Nephron progenitor cell (in vitro differentiated cells): ENCODE measurements at regions not wholly inside any gene's neighbourhood (a gene's known extent, or its start where the extent isn't known, plus 50 kb on each side); places are given as distances from the start of the nearest gene placed in this dataset.
A peak's percentile ranks its signal among the peaks of the same experiment; 100 is the strongest.

Experiments
- DNase-seq: peaks from one replicate; pipeline ENCODE4 v3.0.0; 2021
- H3K27ac Mint-ChIP-seq: 2 replicates; pipeline ENCODE4 v1.8.0; 2021; ENCODE audit warnings: mild to moderate bottlenecking, moderate library complexity, mixed read lengths
- H3K27me3 Mint-ChIP-seq: 2 replicates; pipeline ENCODE4 v1.8.0; 2021; ENCODE audit warnings: mild to moderate bottlenecking, low read depth, mixed read lengths; ENCODE audit not compliant: poor library complexity
- H3K36me3 Mint-ChIP-seq: 2 replicates; pipeline ENCODE4 v1.8.0; 2021; ENCODE audit warnings: low read depth, mixed read lengths
- H3K4me1 Mint-ChIP-seq: 2 replicates; pipeline ENCODE4 v1.8.0; 2021; ENCODE audit warnings: mixed read lengths
- H3K4me3 Mint-ChIP-seq: 2 replicates; pipeline ENCODE4 v1.8.0; 2021; ENCODE audit warnings: mild to moderate bottlenecking, moderate library complexity, mixed read lengths
- H3K9me3 Mint-ChIP-seq: 2 replicates; pipeline ENCODE4 v1.8.0; 2021; ENCODE audit warnings: mild to moderate bottlenecking, moderate library complexity, mixed read lengths
- TF ChIP-seq, protein P1 (sequence below): fragments of 200-600 bp; sonication (generic); IDR thresholded peaks from 2 replicates; pipeline ENCODE4 v1.5.0; 2021; ENCODE audit warnings: antibody characterized with exemption

DNA sequence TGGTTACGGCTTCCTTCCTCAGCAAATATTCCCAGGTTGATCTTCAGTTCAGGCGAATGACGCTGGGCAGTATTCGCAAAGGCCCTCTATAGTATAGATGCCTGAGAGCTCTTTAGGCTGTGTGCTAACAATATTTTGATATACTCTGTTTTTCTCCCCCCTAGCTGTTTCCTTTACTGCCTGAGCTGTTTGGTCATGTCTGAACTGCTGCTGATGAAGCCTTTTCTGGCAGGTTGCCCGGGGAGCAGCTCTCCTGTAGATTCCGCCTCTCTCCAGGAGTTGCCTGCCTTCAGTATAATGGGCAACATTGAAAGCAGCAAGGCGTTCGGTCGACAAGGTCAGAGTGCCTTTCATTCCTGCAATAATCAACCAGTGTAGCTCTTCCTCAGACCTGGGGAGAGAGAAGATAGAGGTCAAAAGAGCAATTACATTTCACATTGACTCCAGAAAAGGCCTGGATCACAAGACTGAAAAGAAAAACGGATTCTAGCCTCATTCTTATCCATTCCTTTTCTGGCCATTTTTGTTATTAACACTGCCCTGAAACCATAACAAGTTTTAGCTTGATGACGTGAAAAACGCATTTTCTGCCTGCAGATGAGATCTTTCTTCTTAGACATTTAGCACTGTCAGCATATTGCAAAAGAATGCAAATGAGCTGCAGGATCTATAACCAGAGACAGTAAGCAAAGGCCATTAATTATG is 60.1 kb upstream of the ZNF608 start:
- peak; percentile 31 for DNase-seq
- no peaks in the 10 kb centered on the region for H3K9me3 Mint-ChIP-seq
- H3K27ac Mint-ChIP-seq = no peak overlapping the region
- TF ChIP-seq, protein P1, sequence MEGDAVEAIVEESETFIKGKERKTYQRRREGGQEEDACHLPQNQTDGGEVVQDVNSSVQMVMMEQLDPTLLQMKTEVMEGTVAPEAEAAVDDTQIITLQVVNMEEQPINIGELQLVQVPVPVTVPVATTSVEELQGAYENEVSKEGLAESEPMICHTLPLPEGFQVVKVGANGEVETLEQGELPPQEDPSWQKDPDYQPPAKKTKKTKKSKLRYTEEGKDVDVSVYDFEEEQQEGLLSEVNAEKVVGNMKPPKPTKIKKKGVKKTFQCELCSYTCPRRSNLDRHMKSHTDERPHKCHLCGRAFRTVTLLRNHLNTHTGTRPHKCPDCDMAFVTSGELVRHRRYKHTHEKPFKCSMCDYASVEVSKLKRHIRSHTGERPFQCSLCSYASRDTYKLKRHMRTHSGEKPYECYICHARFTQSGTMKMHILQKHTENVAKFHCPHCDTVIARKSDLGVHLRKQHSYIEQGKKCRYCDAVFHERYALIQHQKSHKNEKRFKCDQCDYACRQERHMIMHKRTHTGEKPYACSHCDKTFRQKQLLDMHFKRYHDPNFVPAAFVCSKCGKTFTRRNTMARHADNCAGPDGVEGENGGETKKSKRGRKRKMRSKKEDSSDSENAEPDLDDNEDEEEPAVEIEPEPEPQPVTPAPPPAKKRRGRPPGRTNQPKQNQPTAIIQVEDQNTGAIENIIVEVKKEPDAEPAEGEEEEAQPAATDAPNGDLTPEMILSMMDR = no peak
- peaks cover 39% of the 10 kb centered on the region for H3K4me1 Mint-ChIP-seq
- H3K4me3 Mint-ChIP-seq = no peak overlapping the region
- no peaks in the 10 kb centered on the region for H3K36me3 Mint-ChIP-seq
- no peaks in the 10 kb centered on the region for H3K27me3 Mint-ChIP-seq

DNA sequence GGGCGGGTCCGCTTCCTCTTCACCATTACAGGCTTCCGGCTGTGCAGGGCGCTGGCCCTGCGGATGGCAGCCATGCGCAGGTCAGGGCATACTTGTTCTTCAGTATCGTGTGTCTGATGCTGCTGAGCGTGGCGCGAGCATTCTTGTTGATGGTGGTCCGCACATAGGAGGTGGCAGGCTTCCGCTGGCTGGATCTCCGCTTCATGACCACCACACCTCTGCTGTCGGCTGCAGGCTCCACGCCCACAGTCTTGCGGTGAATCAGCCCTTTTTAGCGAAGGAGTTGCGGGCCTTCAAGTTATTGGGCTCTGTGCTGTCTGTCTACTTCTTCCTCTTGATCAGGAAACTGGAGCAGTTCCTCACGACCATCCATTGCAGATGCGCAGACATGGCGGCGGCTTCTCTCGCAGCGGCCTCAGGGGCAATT is 62.4 kb upstream of the ZNF608 start:
- H3K4me3 Mint-ChIP-seq = no peak overlapping the region
- TF ChIP-seq, protein P1 = no peak
- peaks cover 41% of the 10 kb centered on the region for H3K4me1 Mint-ChIP-seq
- no peaks in the 10 kb centered on the region for H3K9me3 Mint-ChIP-seq
- H3K27me3 Mint-ChIP-seq = no peaks in the 10 kb centered on the region
- no peak for DNase-seq
- no peak overlapping the region for H3K27ac Mint-ChIP-seq
- no peaks in the 10 kb centered on the region for H3K36me3 Mint-ChIP-seq

- H3K4me1 Mint-ChIP-seq = peaks cover 35% of the 10 kb centered on the region
- H3K4me3 Mint-ChIP-seq = no peak overlapping the region
- no peak for DNase-seq
- TF ChIP-seq, protein P1 = no peak
- no peaks in the 10 kb centered on the region for H3K27me3 Mint-ChIP-seq
- H3K9me3 Mint-ChIP-seq = no peaks in the 10 kb centered on the region
- no peak overlapping the region for H3K27ac Mint-ChIP-seq
- no peaks in the 10 kb centered on the region for H3K36me3 Mint-ChIP-seq
Measured at GRCh38 chr5:124810396-124811006, 64.1 kb upstream of the ZNF608 start.

- DNase-seq = no peak
- peaks cover 42% of the 10 kb centered on the region for H3K4me1 Mint-ChIP-seq
Measured at GRCh38 chr5:124812771-124813358, 66.4 kb upstream of the ZNF608 start.

GRCh38 chr5:124816381-124816780 is 69.9 kb upstream of the ZNF608 start:
- DNase-seq = no peak
- Mint-ChIP-seq H3K9me3 (peaks cover 11% of the 10 kb centered on the region), H3K27ac (peak overlapping the region; percentile 14), H3K36me3 (peaks cover 4% of the 10 kb centered on the region), H3K4me1 (peaks cover 42% of the 10 kb centered on the region), H3K4me3 (no peak overlapping the region), H3K27me3 (no peaks in the 10 kb centered on the region)
- TF ChIP-seq, protein P1 = no peak

More at GRCh38 chr5:124812771-124813358, 66.4 kb upstream of the ZNF608 start:
- no peak overlapping the region for H3K4me3 Mint-ChIP-seq
- no peaks in the 10 kb centered on the region for H3K27me3 Mint-ChIP-seq
- no peaks in the 10 kb centered on the region for H3K9me3 Mint-ChIP-seq
- TF ChIP-seq, protein P1 = no peak
- H3K36me3 Mint-ChIP-seq = no peaks in the 10 kb centered on the region
- H3K27ac Mint-ChIP-seq = peak overlapping the region; percentile 7
